ENCODE measurements at regions not wholly inside any gene's neighbourhood (a gene's known extent, or its start where the extent isn't known, plus 50 kb on each side); places are given as distances from the start of the nearest gene placed in this dataset.
"Not testable (repeated sequence)": the region's sequence is repeated elsewhere in the genome, so short reads cannot be mapped to it uniquely, and the experiment has no call there.

GRCh38 chr2:236348279-236348678 lies 84.1 kb upstream of the ASB18 start:
- no peak for DNase-seq (ENCODE audit: low read depth in 3 of 3)

GRCh38 chr2:236348976-236349375 lies 84.8 kb upstream of the ASB18 start:
- DNase-seq (ENCODE audit: low read depth in 3 of 3) = no peak

GRCh38 chr2:236350426-236350825 lies 86.2 kb upstream of the ASB18 start:
- DNase-seq (ENCODE audit: low read depth in 3 of 3) = no peak

GRCh38 chr2:236351966-236352525 lies 87.8 kb upstream of the ASB18 start:
- no peak for DNase-seq (ENCODE audit: low read depth in 3 of 3)

GRCh38 chr2:236352761-236353593 lies 88.8 kb upstream of the ASB18 start:
- DNase-seq (ENCODE audit: low read depth in 3 of 3) = no peak

- DNase-seq (ENCODE audit: low read depth in 3 of 3) = no peak
Observed at GRCh38 chr2:236353594-236353942, 89.4 kb upstream of the ASB18 start.

- no peak for DNase-seq (ENCODE audit: low read depth in 3 of 3)
Observed at GRCh38 chr2:236354056-236354940, 90.1 kb upstream of the ASB18 start.

GRCh38 chr2:236354973-236355595 lies 90.9 kb upstream of the ASB18 start:
- DNase-seq (ENCODE audit: low read depth in 3 of 3) = no peak

- DNase-seq (ENCODE audit: low read depth in 3 of 3) = no peak
Observed at GRCh38 chr2:236355911-236356310, 91.7 kb upstream of the ASB18 start.

- not testable (repeated sequence) for DNase-seq (ENCODE audit: low read depth in 3 of 3)
Observed at GRCh38 chr2:236356321-236356720, 92.1 kb upstream of the ASB18 start.

- not testable (repeated sequence) for DNase-seq (ENCODE audit: low read depth in 3 of 3)
Observed at GRCh38 chr2:236358482-236358881, 94.3 kb upstream of the ASB18 start.

- no peak for DNase-seq (ENCODE audit: low read depth in 3 of 3)
Observed at GRCh38 chr2:236359426-236360045, 95.3 kb upstream of the ASB18 start.

GRCh38 chr2:236360496-236360895 lies 96.3 kb upstream of the ASB18 start:
- DNase-seq (ENCODE audit: low read depth in 3 of 3) = no peak

- no peak for DNase-seq (ENCODE audit: low read depth in 3 of 3)
Observed at GRCh38 chr2:236363711-236364277, 99.6 kb upstream of the ASB18 start.

GRCh38 chr2:236365258-236366048 lies 101.2 kb upstream of the ASB18 start:
- no peak for DNase-seq (ENCODE audit: low read depth in 3 of 3)

- no peak for DNase-seq (ENCODE audit: low read depth in 3 of 3)
Observed at GRCh38 chr2:236366049-236366387, 101.8 kb upstream of the ASB18 start.

GRCh38 chr2:236366397-236366796 lies 102.2 kb upstream of the ASB18 start:
- DNase-seq (ENCODE audit: low read depth in 3 of 3) = no peak

GRCh38 chr2:236367506-236368289 lies 103.5 kb upstream of the ASB18 start:
- DNase-seq (ENCODE audit: low read depth in 3 of 3) = no peak

GRCh38 chr2:236369661-236370062 lies 105.5 kb upstream of the ASB18 start:
- no peak for DNase-seq (ENCODE audit: low read depth in 3 of 3)

Data from stimulated activated CD4-positive, alpha-beta T cell treated with anti-CD3 and anti-CD28 coated beads, TNF-alpha, amount 100 ng/mL, for 4 hours (primary cell).